ENCODE measurements at regions not wholly inside any gene's neighbourhood (a gene's known extent, or its start where the extent isn't known, plus 50 kb on each side); places are given as distances from the start of the nearest gene placed in this dataset.

GRCh38 chr6:126640921-126641320 lies 301.0 kb downstream of the CENPW start:
- DNase-seq, result no peak
- no peak overlapping the region for H2AFZ ChIP-seq (ENCODE audit: low read length)
- no peaks in the 10 kb centered on the region for H3K27me3 ChIP-seq (ENCODE audit: low read length)
- no peak overlapping the region for H3K4me2 ChIP-seq (ENCODE audit: low read depth, low read length, poor library complexity, severe bottlenecking)
- no peaks in the 10 kb centered on the region for H3K79me2 ChIP-seq (ENCODE audit: low read length)
- H3K27ac ChIP-seq (ENCODE audit: low read length), result no peak overlapping the region
- H3K36me3 ChIP-seq (ENCODE audit: insufficient read depth, low read length), result no peaks in the 10 kb centered on the region
- H4K20me1 ChIP-seq (ENCODE audit: insufficient read depth, low read depth, low read length), result no peaks in the 10 kb centered on the region
- H3K9ac ChIP-seq (ENCODE audit: low read length), result no peak overlapping the region
- H3K4me3 ChIP-seq (ENCODE audit: low read length), result no peak overlapping the region
- H3K4me1 ChIP-seq (ENCODE audit: low read length), result no peaks in the 10 kb centered on the region
- H3K9me3 ChIP-seq (ENCODE audit: low read length), result no peaks in the 10 kb centered on the region
- H3K9me2 ChIP-seq (replicated peaks; ENCODE audit: insufficient read depth, low read length), result no peaks in the 10 kb centered on the region

- Histone ChIP-seq H3K4me2 (ENCODE audit: low read depth, low read length, poor library complexity, severe bottlenecking) (no peak overlapping the region), H3K27me3 (ENCODE audit: low read length) (no peaks in the 10 kb centered on the region), H3K4me1 (ENCODE audit: low read length) (no peaks in the 10 kb centered on the region), H3K27ac (ENCODE audit: low read length) (no peak overlapping the region), H4K20me1 (ENCODE audit: insufficient read depth, low read depth, low read length) (no peaks in the 10 kb centered on the region), H3K9me2 (replicated peaks; ENCODE audit: insufficient read depth, low read length) (no peaks in the 10 kb centered on the region), H3K4me3 (ENCODE audit: low read length) (no peak overlapping the region), H2AFZ (ENCODE audit: low read length) (no peak overlapping the region), H3K36me3 (ENCODE audit: insufficient read depth, low read length) (no peaks in the 10 kb centered on the region), H3K79me2 (ENCODE audit: low read length) (no peaks in the 10 kb centered on the region), H3K9me3 (ENCODE audit: low read length) (no peaks in the 10 kb centered on the region), H3K9ac (ENCODE audit: low read length) (no peak overlapping the region)
- no peak for DNase-seq
These were observed 301.7 kb downstream of the CENPW start for GRCh38 chr6:126641641-126642040.

DNA sequence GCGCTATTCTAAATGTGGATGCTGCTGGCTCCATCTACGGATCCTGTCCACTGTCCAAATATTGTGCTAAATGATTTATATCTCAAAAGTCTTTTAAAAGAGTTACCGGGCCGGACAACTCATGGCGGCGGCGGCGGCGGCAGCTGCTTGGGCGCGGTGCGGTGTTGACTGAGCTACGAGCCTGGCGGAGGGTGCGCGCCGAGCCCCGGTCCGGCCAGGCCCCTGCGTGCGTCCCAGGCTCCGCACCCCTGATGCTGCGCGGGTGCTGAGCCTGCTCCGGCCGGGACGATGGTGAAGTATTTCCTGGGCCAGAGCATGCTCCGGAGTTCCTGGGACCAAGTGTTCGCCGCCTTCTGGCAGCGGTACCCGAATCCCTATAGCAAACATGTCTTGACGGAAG lies 303.4 kb downstream of the CENPW start:
- Histone ChIP-seq H3K4me1 (ENCODE audit: low read length) (no peaks in the 10 kb centered on the region), H3K27ac (ENCODE audit: low read length) (no peak overlapping the region), H2AFZ (ENCODE audit: low read length) (no peak overlapping the region), H3K36me3 (ENCODE audit: insufficient read depth, low read length) (no peaks in the 10 kb centered on the region), H4K20me1 (ENCODE audit: insufficient read depth, low read depth, low read length) (no peaks in the 10 kb centered on the region), H3K9me3 (ENCODE audit: low read length) (no peaks in the 10 kb centered on the region), H3K79me2 (ENCODE audit: low read length) (no peaks in the 10 kb centered on the region), H3K9ac (ENCODE audit: low read length) (no peak overlapping the region), H3K9me2 (replicated peaks; ENCODE audit: insufficient read depth, low read length) (no peaks in the 10 kb centered on the region), H3K4me2 (ENCODE audit: low read depth, low read length, poor library complexity, severe bottlenecking) (no peak overlapping the region), H3K4me3 (ENCODE audit: low read length) (no peak overlapping the region), H3K27me3 (ENCODE audit: low read length) (no peaks in the 10 kb centered on the region)
- DNase-seq, result no peak

- no peaks in the 10 kb centered on the region for H3K79me2 ChIP-seq (ENCODE audit: low read length)
- no peak overlapping the region for H3K9ac ChIP-seq (ENCODE audit: low read length)
- H4K20me1 ChIP-seq (ENCODE audit: insufficient read depth, low read depth, low read length), result no peaks in the 10 kb centered on the region
- H3K4me2 ChIP-seq (ENCODE audit: low read depth, low read length, poor library complexity, severe bottlenecking), result no peak overlapping the region
- H3K27ac ChIP-seq (ENCODE audit: low read length), result no peak overlapping the region
- no peaks in the 10 kb centered on the region for H3K4me1 ChIP-seq (ENCODE audit: low read length)
- no peaks in the 10 kb centered on the region for H3K9me3 ChIP-seq (ENCODE audit: low read length)
- H3K36me3 ChIP-seq (ENCODE audit: insufficient read depth, low read length), result no peaks in the 10 kb centered on the region
- no peaks in the 10 kb centered on the region for H3K27me3 ChIP-seq (ENCODE audit: low read length)
- no peak overlapping the region for H3K4me3 ChIP-seq (ENCODE audit: low read length)
- no peaks in the 10 kb centered on the region for H3K9me2 ChIP-seq (replicated peaks; ENCODE audit: insufficient read depth, low read length)
- no peak for DNase-seq
- H2AFZ ChIP-seq (ENCODE audit: low read length), result no peak overlapping the region
These were observed 311.0 kb downstream of the CENPW start for GRCh38 chr6:126650931-126651330.

DNA sequence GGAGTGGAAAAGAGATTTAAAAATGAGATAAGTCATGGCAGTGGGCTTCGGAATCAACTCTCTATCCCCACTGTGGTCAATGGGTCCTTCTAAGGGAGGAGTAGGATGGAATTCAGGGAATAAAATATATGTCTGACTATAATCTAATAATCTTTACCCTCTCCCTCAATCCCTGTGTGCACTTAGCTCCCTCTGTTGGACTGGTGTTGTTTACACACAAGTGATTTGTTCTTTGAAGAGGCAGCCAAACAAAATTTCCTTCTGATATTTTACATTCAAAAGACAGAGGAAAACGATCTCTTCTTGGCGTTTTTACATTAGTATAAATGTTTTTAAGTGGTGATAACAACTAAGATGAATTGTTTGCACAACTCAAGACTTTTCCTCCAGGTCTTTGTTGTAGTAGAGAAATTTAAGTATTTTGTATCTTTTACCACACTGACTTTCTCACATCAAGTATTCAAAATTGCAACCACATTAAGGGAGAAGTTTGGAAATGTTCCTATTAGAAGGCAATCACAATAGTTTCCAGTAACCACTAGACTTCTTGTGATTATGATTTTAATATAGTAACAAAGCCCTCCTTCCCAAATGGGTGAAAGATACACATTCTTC lies 317.8 kb downstream of the CENPW start:
- H3K79me2 ChIP-seq (ENCODE audit: low read length), result no peaks in the 10 kb centered on the region
- H3K27me3 ChIP-seq (ENCODE audit: low read length), result no peaks in the 10 kb centered on the region
- H2AFZ ChIP-seq (ENCODE audit: low read length), result no peak overlapping the region
- H3K4me2 ChIP-seq (ENCODE audit: low read depth, low read length, poor library complexity, severe bottlenecking), result no peak overlapping the region
- no peak overlapping the region for H3K27ac ChIP-seq (ENCODE audit: low read length)
- DNase-seq, result peak; percentile 64
- no peaks in the 10 kb centered on the region for H3K4me1 ChIP-seq (ENCODE audit: low read length)
- H4K20me1 ChIP-seq (ENCODE audit: insufficient read depth, low read depth, low read length), result no peaks in the 10 kb centered on the region
- H3K9me2 ChIP-seq (replicated peaks; ENCODE audit: insufficient read depth, low read length), result no peaks in the 10 kb centered on the region
- H3K4me3 ChIP-seq (ENCODE audit: low read length), result no peak overlapping the region
- no peak overlapping the region for H3K9ac ChIP-seq (ENCODE audit: low read length)
- no peaks in the 10 kb centered on the region for H3K9me3 ChIP-seq (ENCODE audit: low read length)
- H3K36me3 ChIP-seq (ENCODE audit: insufficient read depth, low read length), result no peaks in the 10 kb centered on the region

- DNase-seq, result no peak
- Histone ChIP-seq H3K9me3 (ENCODE audit: low read length) (no peaks in the 10 kb centered on the region), H4K20me1 (ENCODE audit: insufficient read depth, low read depth, low read length) (no peaks in the 10 kb centered on the region), H3K9ac (ENCODE audit: low read length) (no peak overlapping the region), H3K79me2 (ENCODE audit: low read length) (no peaks in the 10 kb centered on the region), H3K27me3 (ENCODE audit: low read length) (no peaks in the 10 kb centered on the region), H3K4me1 (ENCODE audit: low read length) (no peaks in the 10 kb centered on the region), H2AFZ (ENCODE audit: low read length) (no peak overlapping the region), H3K9me2 (replicated peaks; ENCODE audit: insufficient read depth, low read length) (no peaks in the 10 kb centered on the region), H3K4me3 (ENCODE audit: low read length) (no peak overlapping the region), H3K4me2 (ENCODE audit: low read depth, low read length, poor library complexity, severe bottlenecking) (no peak overlapping the region), H3K27ac (ENCODE audit: low read length) (no peak overlapping the region), H3K36me3 (ENCODE audit: insufficient read depth, low read length) (no peaks in the 10 kb centered on the region)
These were observed 320.5 kb downstream of the CENPW start for GRCh38 chr6:126660376-126660775.

GRCh38 chr6:126661646-126662045 lies 321.7 kb downstream of the CENPW start:
- DNase-seq, result no peak

DNA sequence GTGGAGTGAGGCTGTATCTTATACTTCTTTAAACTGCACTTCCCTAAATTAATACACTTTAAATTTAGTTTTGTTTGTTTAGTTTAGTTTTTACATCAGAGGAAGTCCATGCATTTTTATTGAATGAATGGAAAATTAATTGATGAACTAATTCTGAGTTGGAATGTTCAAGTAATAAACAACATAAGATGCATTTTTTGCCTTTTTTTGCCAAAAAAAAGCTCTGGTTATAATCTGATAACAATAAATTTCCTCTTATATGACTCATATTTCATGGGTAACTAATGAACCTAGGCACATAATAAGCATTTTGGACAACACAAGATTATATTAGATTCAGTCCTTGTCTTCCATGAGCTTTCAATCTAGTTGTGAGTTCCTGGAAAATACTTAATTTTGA lies 323.1 kb downstream of the CENPW start:
- H3K27me3 ChIP-seq (ENCODE audit: low read length), result no peaks in the 10 kb centered on the region
- no peak overlapping the region for H3K9ac ChIP-seq (ENCODE audit: low read length)
- no peaks in the 10 kb centered on the region for H3K79me2 ChIP-seq (ENCODE audit: low read length)
- no peak overlapping the region for H3K4me2 ChIP-seq (ENCODE audit: low read depth, low read length, poor library complexity, severe bottlenecking)
- no peaks in the 10 kb centered on the region for H3K9me2 ChIP-seq (replicated peaks; ENCODE audit: insufficient read depth, low read length)
- H4K20me1 ChIP-seq (ENCODE audit: insufficient read depth, low read depth, low read length), result no peaks in the 10 kb centered on the region
- H3K27ac ChIP-seq (ENCODE audit: low read length), result no peak overlapping the region
- no peak overlapping the region for H2AFZ ChIP-seq (ENCODE audit: low read length)
- no peaks in the 10 kb centered on the region for H3K4me1 ChIP-seq (ENCODE audit: low read length)
- no peaks in the 10 kb centered on the region for H3K9me3 ChIP-seq (ENCODE audit: low read length)
- H3K36me3 ChIP-seq (ENCODE audit: insufficient read depth, low read length), result no peaks in the 10 kb centered on the region
- H3K4me3 ChIP-seq (ENCODE audit: low read length), result no peak overlapping the region
- DNase-seq, result no peak

More at GRCh38 chr6:126661646-126662045, 321.7 kb downstream of the CENPW start:
- Histone ChIP-seq H3K27ac (ENCODE audit: low read length) (no peak overlapping the region), H3K79me2 (ENCODE audit: low read length) (no peaks in the 10 kb centered on the region), H3K9me2 (replicated peaks; ENCODE audit: insufficient read depth, low read length) (no peaks in the 10 kb centered on the region), H4K20me1 (ENCODE audit: insufficient read depth, low read depth, low read length) (no peaks in the 10 kb centered on the region), H3K27me3 (ENCODE audit: low read length) (no peaks in the 10 kb centered on the region), H3K4me2 (ENCODE audit: low read depth, low read length, poor library complexity, severe bottlenecking) (no peak overlapping the region), H3K4me1 (ENCODE audit: low read length) (no peaks in the 10 kb centered on the region), H2AFZ (ENCODE audit: low read length) (no peak overlapping the region), H3K36me3 (ENCODE audit: insufficient read depth, low read length) (no peaks in the 10 kb centered on the region), H3K9me3 (ENCODE audit: low read length) (no peaks in the 10 kb centered on the region), H3K4me3 (ENCODE audit: low read length) (no peak overlapping the region), H3K9ac (ENCODE audit: low read length) (no peak overlapping the region)

GRCh38 chr6:126664271-126664670 lies 324.4 kb downstream of the CENPW start:
- Histone ChIP-seq H4K20me1 (ENCODE audit: insufficient read depth, low read depth, low read length) (no peaks in the 10 kb centered on the region), H3K9ac (ENCODE audit: low read length) (no peak overlapping the region), H3K4me1 (ENCODE audit: low read length) (no peaks in the 10 kb centered on the region), H3K4me2 (ENCODE audit: low read depth, low read length, poor library complexity, severe bottlenecking) (no peak overlapping the region), H2AFZ (ENCODE audit: low read length) (no peak overlapping the region), H3K9me2 (replicated peaks; ENCODE audit: insufficient read depth, low read length) (no peaks in the 10 kb centered on the region), H3K27ac (ENCODE audit: low read length) (no peak overlapping the region), H3K36me3 (ENCODE audit: insufficient read depth, low read length) (no peaks in the 10 kb centered on the region), H3K27me3 (ENCODE audit: low read length) (no peaks in the 10 kb centered on the region), H3K79me2 (ENCODE audit: low read length) (no peaks in the 10 kb centered on the region), H3K4me3 (ENCODE audit: low read length) (no peak overlapping the region), H3K9me3 (ENCODE audit: low read length) (no peaks in the 10 kb centered on the region)
- DNase-seq, result no peak

Data from Karpas-422 (cell line).